Type B pancreatic cell (in vitro differentiated cells): ENCODE measurements at regions not wholly inside any gene's neighbourhood (a gene's known extent, or its start where the extent isn't known, plus 50 kb on each side); places are given as distances from the start of the nearest gene placed in this dataset.
"Not testable (repeated sequence)": the region's sequence is repeated elsewhere in the genome, so short reads cannot be mapped to it uniquely, and the experiment has no call there.

ENCODE experiments used
- DNase-seq: peaks from one replicate; pipeline ENCODE4 v3.0.0; 2021; ENCODE audit warnings: mixed read lengths; ENCODE audit not compliant: unreplicated experiment; ENCODE audit errors: extremely low spot score
- H3K27ac Mint-ChIP-seq: 2 replicates; pipeline ENCODE4 v1.8.0; 2021; ENCODE audit warnings: mild to moderate bottlenecking, mixed read lengths
- H3K27me3 Mint-ChIP-seq: 2 replicates; pipeline ENCODE4 v1.8.0; 2021; ENCODE audit warnings: mixed read lengths
- H3K36me3 Mint-ChIP-seq: 2 replicates; pipeline ENCODE4 v1.8.0; 2021; ENCODE audit warnings: mixed read lengths
- H3K4me1 Mint-ChIP-seq: one replicate; pipeline ENCODE4 v1.8.0; 2021; ENCODE audit warnings: mixed read lengths; ENCODE audit not compliant: unreplicated experiment
- H3K4me3 Mint-ChIP-seq: 2 replicates; pipeline ENCODE4 v1.8.0; 2021; ENCODE audit warnings: mild to moderate bottlenecking, mixed read lengths
- H3K9me3 Mint-ChIP-seq: 2 replicates; pipeline ENCODE4 v1.8.0; 2021; ENCODE audit warnings: mixed read lengths
- TF ChIP-seq, protein P1 (sequence below): fragments of 200-600 bp; sonication (generic); conservative IDR thresholded peaks from 2 replicates; pipeline ENCODE4 v1.5.0; 2021; ENCODE audit warnings: antibody characterized with exemption, mild to moderate bottlenecking

- no peaks in the 10 kb centered on the region for H3K36me3 Mint-ChIP-seq
- DNase-seq, result no peak
These were observed 870.0 kb upstream of the INTU start for GRCh38 chr4:126762663-126763247.

GRCh38 chr4:126766241-126766640, 866.5 kb upstream of the INTU start:
- Mint-ChIP-seq H3K36me3 (no peaks in the 10 kb centered on the region), H3K4me1 (no peaks in the 10 kb centered on the region), H3K27me3 (no peaks in the 10 kb centered on the region), H3K4me3 (no peak overlapping the region), H3K27ac (no peak overlapping the region), H3K9me3 (peaks cover 4% of the 10 kb centered on the region)
- TF ChIP-seq, protein P1, sequence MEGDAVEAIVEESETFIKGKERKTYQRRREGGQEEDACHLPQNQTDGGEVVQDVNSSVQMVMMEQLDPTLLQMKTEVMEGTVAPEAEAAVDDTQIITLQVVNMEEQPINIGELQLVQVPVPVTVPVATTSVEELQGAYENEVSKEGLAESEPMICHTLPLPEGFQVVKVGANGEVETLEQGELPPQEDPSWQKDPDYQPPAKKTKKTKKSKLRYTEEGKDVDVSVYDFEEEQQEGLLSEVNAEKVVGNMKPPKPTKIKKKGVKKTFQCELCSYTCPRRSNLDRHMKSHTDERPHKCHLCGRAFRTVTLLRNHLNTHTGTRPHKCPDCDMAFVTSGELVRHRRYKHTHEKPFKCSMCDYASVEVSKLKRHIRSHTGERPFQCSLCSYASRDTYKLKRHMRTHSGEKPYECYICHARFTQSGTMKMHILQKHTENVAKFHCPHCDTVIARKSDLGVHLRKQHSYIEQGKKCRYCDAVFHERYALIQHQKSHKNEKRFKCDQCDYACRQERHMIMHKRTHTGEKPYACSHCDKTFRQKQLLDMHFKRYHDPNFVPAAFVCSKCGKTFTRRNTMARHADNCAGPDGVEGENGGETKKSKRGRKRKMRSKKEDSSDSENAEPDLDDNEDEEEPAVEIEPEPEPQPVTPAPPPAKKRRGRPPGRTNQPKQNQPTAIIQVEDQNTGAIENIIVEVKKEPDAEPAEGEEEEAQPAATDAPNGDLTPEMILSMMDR, result no peak
- DNase-seq, result no peak

More at GRCh38 chr4:126762663-126763247, 870.0 kb upstream of the INTU start:
- Mint-ChIP-seq H3K4me3 (no peak overlapping the region), H3K27ac (no peak overlapping the region), H3K27me3 (no peaks in the 10 kb centered on the region), H3K9me3 (no peaks in the 10 kb centered on the region), H3K4me1 (no peaks in the 10 kb centered on the region)
- TF ChIP-seq, protein P1, result no peak

GRCh38 chr4:126768338-126768737, 864.4 kb upstream of the INTU start:
- H3K27ac Mint-ChIP-seq, result no peak overlapping the region
- DNase-seq, result no peak
- no peak overlapping the region for H3K4me3 Mint-ChIP-seq
- no peaks in the 10 kb centered on the region for H3K27me3 Mint-ChIP-seq
- no peaks in the 10 kb centered on the region for H3K4me1 Mint-ChIP-seq
- H3K9me3 Mint-ChIP-seq, result peaks cover 4% of the 10 kb centered on the region
- TF ChIP-seq, protein P1, result no peak
- H3K36me3 Mint-ChIP-seq, result no peaks in the 10 kb centered on the region

DNA sequence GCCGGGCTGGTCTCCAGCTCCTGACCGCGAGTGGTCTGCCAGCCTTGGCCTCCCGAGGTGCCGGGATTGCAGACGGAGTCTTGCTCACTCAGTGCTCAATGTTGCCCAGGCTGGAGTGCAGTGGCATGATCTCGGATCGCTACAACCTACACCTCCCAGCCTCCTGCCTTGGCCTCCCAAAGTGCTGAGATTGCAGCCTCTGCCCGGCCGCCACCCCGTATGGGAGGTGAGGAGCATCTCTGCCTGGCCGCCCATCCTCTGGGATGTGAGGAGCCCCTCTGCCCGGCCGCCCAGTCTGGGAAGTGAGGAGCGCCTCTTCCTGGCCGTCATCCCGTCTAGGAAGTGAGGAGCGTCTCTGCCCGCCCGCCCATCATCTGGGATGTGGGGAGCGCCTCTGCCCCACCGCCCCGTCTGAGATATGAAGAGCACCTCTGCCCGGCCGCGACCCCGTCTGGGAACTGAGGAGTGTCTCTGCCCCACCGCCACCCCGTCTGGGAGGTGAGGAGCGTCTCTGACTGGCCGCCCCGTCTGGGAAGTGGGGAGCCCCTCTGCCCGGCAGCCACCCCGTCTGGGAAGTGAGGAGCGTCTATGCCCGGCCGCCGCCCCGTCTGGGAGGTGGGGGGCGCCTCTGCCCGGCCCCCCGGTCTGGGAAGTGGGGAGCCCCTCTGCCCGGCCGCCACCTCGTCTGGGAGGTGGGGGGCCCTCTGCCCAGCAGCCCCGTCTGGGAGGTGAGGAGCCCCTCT, 861.8 kb upstream of the INTU start:
- not testable (repeated sequence) for H3K9me3 Mint-ChIP-seq, H3K36me3 Mint-ChIP-seq, H3K27ac Mint-ChIP-seq, DNase-seq, H3K27me3 Mint-ChIP-seq, H3K4me3 Mint-ChIP-seq, H3K4me1 Mint-ChIP-seq

DNA sequence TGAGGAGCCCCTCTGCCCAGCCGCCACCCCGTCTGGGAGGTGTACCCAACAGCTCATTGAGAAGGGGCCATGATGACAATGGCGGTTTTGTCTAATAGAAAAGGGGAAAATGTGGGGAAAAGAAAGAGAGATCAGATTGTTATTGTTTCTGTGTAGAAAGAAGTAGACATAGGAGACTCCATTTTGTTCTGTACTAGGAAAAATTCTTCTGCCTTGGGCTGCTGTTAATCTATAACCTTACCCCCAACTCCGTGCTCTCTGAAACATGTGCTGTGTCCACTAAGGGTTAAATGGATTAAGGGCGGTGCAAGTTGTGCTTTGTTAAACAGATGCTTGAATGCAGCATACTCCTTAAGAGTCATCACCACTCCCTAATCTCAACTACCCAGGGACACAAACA, 861.1 kb upstream of the INTU start:
- not testable (repeated sequence) for H3K27me3 Mint-ChIP-seq, DNase-seq, H3K36me3 Mint-ChIP-seq, H3K27ac Mint-ChIP-seq, H3K4me1 Mint-ChIP-seq, H3K4me3 Mint-ChIP-seq, H3K9me3 Mint-ChIP-seq

- H3K36me3 Mint-ChIP-seq, result no peaks in the 10 kb centered on the region
- no peak for DNase-seq
- H3K4me3 Mint-ChIP-seq, result no peak overlapping the region
- no peaks in the 10 kb centered on the region for H3K4me1 Mint-ChIP-seq
- peaks cover 4% of the 10 kb centered on the region for H3K9me3 Mint-ChIP-seq
- H3K27me3 Mint-ChIP-seq, result no peaks in the 10 kb centered on the region
- H3K27ac Mint-ChIP-seq, result no peak overlapping the region
- TF ChIP-seq, protein P1, result no peak
These were observed 860.1 kb upstream of the INTU start for GRCh38 chr4:126772662-126773061.
